Right atrium auricular region (tissue), 2 donors: ENCODE measurements at regions not wholly inside any gene's neighbourhood (a gene's known extent, or its start where the extent isn't known, plus 50 kb on each side); places are given as distances from the start of the nearest gene placed in this dataset.
A peak's percentile ranks its signal among the peaks of the same experiment; 100 is the strongest.

Experiments
- DNase-seq: peaks from one replicate; pipeline ENCODE4 v3.0.0-alpha.2; 2019; ENCODE audit warnings: low spot score
- H3K27ac ChIP-seq, 2 donors: fragments of 200-600 bp; sonication (generic); 1 replicate in 1 of 2; 2 replicates in 1 of 2; pipeline ENCODE4 v1.5.1; 2016 to 2019
- H3K27me3 ChIP-seq, 2 donors: fragments of 200-600 bp; sonication (generic); one replicate each; pipeline versions ENCODE4 v1.5.1 to v1.6.0; 2017 to 2019
- H3K36me3 ChIP-seq: fragments of 200-600 bp; sonication (generic); one replicate; pipeline ENCODE4 v1.5.1; 2016
- H3K4me1 ChIP-seq, 2 donors: fragments of 200-600 bp; sonication (generic); one replicate each; pipeline versions ENCODE4 v1.5.1 to v1.6.0; 2017 to 2019
- H3K4me3 ChIP-seq, 2 donors: fragments of 200-600 bp; sonication (generic); 1 replicate in 1 of 2; 2 replicates in 1 of 2; pipeline ENCODE4 v1.5.1; 2017 to 2019; ENCODE audit warnings: mild to moderate bottlenecking in 1 of 2, moderate library complexity in 1 of 2
- H3K9me3 ChIP-seq, 2 donors: fragments of 200-600 bp; sonication (generic); one replicate each; pipeline ENCODE4 v1.5.1; 2019
- CTCF ChIP-seq, 2 donors: fragments of 200-600 bp; sonication (generic); IDR thresholded peaks; one replicate each; pipeline ENCODE4 v1.5.1; 2019; ENCODE audit warnings: antibody characterized with exemption in 2 of 2

GRCh38 chr4:64533637-64534036, 124.4 kb upstream of the TECRL start:
- DNase-seq: no peak
- Histone ChIP-seq H3K36me3 (no peaks in the 10 kb centered on the region), H3K27ac (peak overlapping the region; percentile 2 to 63), H3K9me3 (no peaks in the 10 kb centered on the region), H3K4me3 (no peak overlapping the region), H3K4me1 (no peaks in the 10 kb centered on the region), H3K27me3 (no peaks in the 10 kb centered on the region)
- TF ChIP-seq CTCF (IDR thresholded peaks at IDR 0.05): no peak

GRCh38 chr4:64533159-64533558, 123.9 kb upstream of the TECRL start:
- TF ChIP-seq CTCF (IDR thresholded peaks at IDR 0.05): no peak
- Histone ChIP-seq H3K27ac (peak overlapping the region; percentile 2 to 63), H3K4me3 (no peak overlapping the region), H3K9me3 (no peaks in the 10 kb centered on the region), H3K4me1 (no peaks in the 10 kb centered on the region), H3K36me3 (no peaks in the 10 kb centered on the region), H3K27me3 (no peaks in the 10 kb centered on the region)
- DNase-seq: no peak

- Histone ChIP-seq H3K27ac (no peak overlapping the region), H3K27me3 (no peaks in the 10 kb centered on the region), H3K9me3 (peaks cover 0 to 6% of the 10 kb centered on the region in 2 donors), H3K4me1 (no peaks in the 10 kb centered on the region), H3K4me3 (no peak overlapping the region), H3K36me3 (no peaks in the 10 kb centered on the region)
- DNase-seq: no peak
- TF ChIP-seq CTCF (IDR thresholded peaks at IDR 0.05): no peak
Measured at GRCh38 chr4:64520421-64520820, 111.2 kb upstream of the TECRL start.

GRCh38 chr4:64518600-64518999, 109.3 kb upstream of the TECRL start:
- peaks cover 0 to 5% of the 10 kb centered on the region in 2 donors for H3K9me3 ChIP-seq
- no peaks in the 10 kb centered on the region for H3K4me1 ChIP-seq
- H3K27ac ChIP-seq: no peak overlapping the region
- no peak for DNase-seq
- H3K27me3 ChIP-seq: no peaks in the 10 kb centered on the region
- no peak overlapping the region for H3K4me3 ChIP-seq
- H3K36me3 ChIP-seq: no peaks in the 10 kb centered on the region
- no peak for TF ChIP-seq CTCF (IDR thresholded peaks at IDR 0.05)

GRCh38 chr4:64516176-64516575, 106.9 kb upstream of the TECRL start:
- Histone ChIP-seq H3K4me1 (no peaks in the 10 kb centered on the region), H3K27me3 (no peaks in the 10 kb centered on the region), H3K4me3 (no peak overlapping the region), H3K27ac (no peak overlapping the region), H3K36me3 (no peaks in the 10 kb centered on the region), H3K9me3 (no peaks in the 10 kb centered on the region)
- no peak for TF ChIP-seq CTCF (IDR thresholded peaks at IDR 0.05)
- no peak for DNase-seq

GRCh38 chr4:64508089-64508488, 98.8 kb upstream of the TECRL start:
- H3K27me3 ChIP-seq: no peaks in the 10 kb centered on the region
- no peaks in the 10 kb centered on the region for H3K4me1 ChIP-seq
- no peak overlapping the region for H3K4me3 ChIP-seq
- no peak for TF ChIP-seq CTCF (IDR thresholded peaks at IDR 0.05)
- DNase-seq: no peak
- no peaks in the 10 kb centered on the region for H3K36me3 ChIP-seq
- H3K27ac ChIP-seq: no peak overlapping the region
- no peaks in the 10 kb centered on the region for H3K9me3 ChIP-seq
